Endothelial cell of umbilical vein (primary cell): ENCODE measurements at regions not wholly inside any gene's neighbourhood (a gene's known extent, or its start where the extent isn't known, plus 50 kb on each side); places are given as distances from the start of the nearest gene placed in this dataset.

Source experiments
- CTCF ChIP-seq, 2 donors: IDR thresholded peaks; 1 replicate in 1 of 2; 2 replicates in 1 of 2; pipeline ENCODE4 v1.5.1; 2011; ENCODE audit warnings: low read length in 2 of 2, mild to moderate bottlenecking in 2 of 2, moderate library complexity in 2 of 2, control low read depth in 1 of 2, inconsistent platforms in 1 of 2, low read depth in 1 of 2; ENCODE audit not compliant: insufficient read depth in 1 of 2; ENCODE audit errors: extremely low read depth in 1 of 2
- EZH2 ChIP-seq: IDR thresholded peaks from 2 replicates; pipeline ENCODE4 v1.6.1; 2012; ENCODE audit warnings: borderline replicate concordance, low read depth, mild to moderate bottlenecking, moderate library complexity, low read length, inconsistent platforms; ENCODE audit not compliant: severe bottlenecking
- FOS ChIP-seq: IDR thresholded peaks from 2 replicates; pipeline ENCODE4 v1.6.1; 2011; ENCODE audit warnings: mild to moderate bottlenecking, low read length, moderate library complexity, borderline replicate concordance; ENCODE audit not compliant: insufficient read depth
- GATA2 ChIP-seq: IDR thresholded peaks from 2 replicates; pipeline ENCODE4 v1.7.0; 2011; ENCODE audit warnings: low read depth, mild to moderate bottlenecking, moderate library complexity, mixed read lengths, low read length; ENCODE audit not compliant: insufficient read length, insufficient read depth
- JUN ChIP-seq: IDR thresholded peaks from 2 replicates; pipeline ENCODE4 v1.6.1; 2011; ENCODE audit warnings: borderline replicate concordance, low read depth; ENCODE audit not compliant: insufficient read length, insufficient read depth
- MYC ChIP-seq: IDR thresholded peaks from one replicate; pipeline ENCODE4 v1.6.1; 2011; ENCODE audit warnings: mild to moderate bottlenecking, low read depth, low read length
- POLR2A ChIP-seq: IDR thresholded peaks from 2 replicates; pipeline ENCODE4 v1.6.1; 2012; ENCODE audit warnings: low read depth, mild to moderate bottlenecking, control low read depth, low read length
- POLR2AphosphoS5 ChIP-seq: IDR thresholded peaks from 2 replicates; pipeline ENCODE4 v1.6.1; 2012; ENCODE audit warnings: low read depth, mild to moderate bottlenecking, control low read depth, low read length, moderate library complexity; ENCODE audit not compliant: insufficient read depth
- TF ChIP-seq, protein P1 (sequence below): IDR thresholded peaks from 2 replicates; pipeline ENCODE4 v1.6.1; 2011; ENCODE audit not compliant: insufficient read depth, insufficient read length

- TF ChIP-seq EZH2 (no peak), JUN (no peak), CTCF (IDR thresholded peaks at IDR 0.05; ENCODE audit: extremely low read depth in 1 of 2, insufficient read depth in 1 of 2, low read depth in 1 of 2, low read length in 2 of 2) (no peak), POLR2A (no peak), POLR2AphosphoS5 (no peak), MYC (no peak), FOS (no peak), GATA2 (no peak)
- TF ChIP-seq, protein P1, sequence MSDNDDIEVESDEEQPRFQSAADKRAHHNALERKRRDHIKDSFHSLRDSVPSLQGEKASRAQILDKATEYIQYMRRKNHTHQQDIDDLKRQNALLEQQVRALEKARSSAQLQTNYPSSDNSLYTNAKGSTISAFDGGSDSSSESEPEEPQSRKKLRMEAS: no peak
Measured at GRCh38 chr20:62586799-62587198, 55.5 kb upstream of the SLCO4A1 start.
